A673 (cell line): ENCODE measurements at regions not wholly inside any gene's neighbourhood (a gene's known extent, or its start where the extent isn't known, plus 50 kb on each side); places are given as distances from the start of the nearest gene placed in this dataset.

ENCODE experiments used
- BruUV-seq: library from RNA; stranded (reverse); fragments of 400-500 nt; replicated peaks from 2 replicates; lab custom pipeline; 2021; lab: Mats Ljungman, UMichigan
- CTCF ChIA-PET: fragments of 300-600 bp; sonication (Branson Sonifier 250); formaldehyde crosslinking; loops from one replicate; lab custom pipeline; 2022; ENCODE audit warnings: antibody characterized with exemption; lab: Charles Lee
- POLR2A ChIA-PET: fragments of 300-600 bp; sonication (Branson Sonifier 250); formaldehyde crosslinking; loops from one replicate; lab custom pipeline; 2022; ENCODE audit warnings: antibody characterized with exemption; ENCODE audit not compliant: low non-redundant PET; lab: Charles Lee
- DNase-seq: peaks from one replicate; pipeline ENCODE4 v3.0.0-alpha.2; 2015; ENCODE audit warnings: low spot score
- H3K27ac ChIP-seq: fragments of 200-600 bp; sonication (generic); 2 replicates; pipeline ENCODE4 v1.5.1; 2016; ENCODE audit warnings: mixed run types, low read depth, mild to moderate bottlenecking, mixed read lengths, antibody characterized with exemption, low read length; ENCODE audit not compliant: poor library complexity, severe bottlenecking
- H3K27me3 ChIP-seq: fragments of 200-600 bp; sonication (generic); replicated peaks from 2 replicates; pipeline ENCODE4 v1.6.1; 2017; ENCODE audit warnings: mixed run types, low read depth, mild to moderate bottlenecking, mixed read lengths, antibody characterized with exemption, low read length; ENCODE audit not compliant: insufficient read depth, poor library complexity
- H3K36me3 ChIP-seq: fragments of 200-600 bp; sonication (generic); 2 replicates; pipeline ENCODE4 v1.6.1; 2016; ENCODE audit warnings: mixed run types, mild to moderate bottlenecking, mixed read lengths, antibody characterized with exemption, low read length; ENCODE audit not compliant: insufficient read depth, poor library complexity, severe bottlenecking
- H3K4me1 ChIP-seq: fragments of 200-600 bp; sonication (generic); 2 replicates; pipeline ENCODE4 v1.6.1; 2017; ENCODE audit warnings: mixed run types, mild to moderate bottlenecking, mixed read lengths, antibody characterized with exemption, low read length; ENCODE audit not compliant: insufficient read depth, poor library complexity, severe bottlenecking
- H3K4me3 ChIP-seq: fragments of 200-600 bp; sonication (generic); 2 replicates; pipeline ENCODE4 v1.5.1; 2016; ENCODE audit warnings: low read depth, mixed run types, mild to moderate bottlenecking, mixed read lengths, low read length; ENCODE audit not compliant: poor library complexity, severe bottlenecking
- H3K9me3 ChIP-seq: fragments of 200-600 bp; sonication (generic); 2 replicates; pipeline ENCODE4 v1.6.1; 2016; ENCODE audit warnings: mixed run types, low read depth, mild to moderate bottlenecking, mixed read lengths, antibody characterized with exemption, low read length; ENCODE audit not compliant: poor library complexity, severe bottlenecking
- CTCF ChIP-seq: fragments of 300-800, 200-600 bp; sonication (generic); conservative IDR thresholded peaks from 2 replicates; pipeline ENCODE4 v1.5.1; 2017; ENCODE audit warnings: low read depth, mild to moderate bottlenecking, antibody characterized with exemption, low read length, moderate library complexity, mixed read lengths
- EZH2 ChIP-seq: fragments of 200-600 bp; sonication (generic); IDR thresholded peaks from 2 replicates; pipeline ENCODE4 v1.6.1; 2017; ENCODE audit warnings: borderline replicate concordance, low read depth, mild to moderate bottlenecking, mixed read lengths, antibody characterized with exemption, low read length; ENCODE audit not compliant: poor library complexity, severe bottlenecking
- intact Hi-C: fragments of 100-400 bp; cut with micrococcal nuclease; formaldehyde crosslinking; loops from one replicate; pipeline ENCODE4 v1.10.0; 2022; ENCODE audit not compliant: unreplicated experiment

- intact Hi-C loops, result no loop called here
- H3K4me1 ChIP-seq, result peaks cover 58% of the 10 kb centered on the region
- peak overlapping the region; percentile 84 for H3K27ac ChIP-seq
- peak; percentile 97 for DNase-seq
- H3K4me3 ChIP-seq, result peak overlapping the region; percentile 31
- H3K27me3 ChIP-seq, result no peaks in the 10 kb centered on the region
- BruUV-seq, result TSS peak; percentile 98
- no peaks in the 10 kb centered on the region for H3K36me3 ChIP-seq
- no peaks in the 10 kb centered on the region for H3K9me3 ChIP-seq
- ChIA-PET CTCF (interaction anchor here (1.1 kb wide), 1 partner anchor 11 kb away, joined by 3 read pairs; no protein-coding TSS in a partner anchor), POLR2A (interaction anchor here (0.5 to 1.4 kb wide), 6 partner anchors 10 to 1058 kb away, joined by 3 to 10 read pairs (median 4); partner anchors contain the start of gene CHD2)
- TF ChIP-seq CTCF (no peak), EZH2 (no peak)
Observed at GRCh38 chr15:92820236-92821021, 79.7 kb upstream of the CHD2 start.

GRCh38 chr15:92821491-92822116 lies 78.5 kb upstream of the CHD2 start:
- no peak for DNase-seq
- H3K27me3 ChIP-seq, result no peaks in the 10 kb centered on the region

More at GRCh38 chr15:92821491-92822116, 78.5 kb upstream of the CHD2 start:
- CTCF ChIA-PET, result no interaction called here
- intact Hi-C loops, result no loop called here
- no peak overlapping the region for H3K4me3 ChIP-seq
- peak overlapping the region; percentile 65 for H3K27ac ChIP-seq
- H3K36me3 ChIP-seq, result no peaks in the 10 kb centered on the region
- no TSS peak for BruUV-seq
- no peaks in the 10 kb centered on the region for H3K9me3 ChIP-seq
- POLR2A ChIA-PET, result no interaction called here
- TF ChIP-seq EZH2 (no peak), CTCF (no peak)
- peaks cover 58% of the 10 kb centered on the region for H3K4me1 ChIP-seq
